ENCODE measurements at regions not wholly inside any gene's neighbourhood (a gene's known extent, or its start where the extent isn't known, plus 50 kb on each side); places are given as distances from the start of the nearest gene placed in this dataset.

DNA sequence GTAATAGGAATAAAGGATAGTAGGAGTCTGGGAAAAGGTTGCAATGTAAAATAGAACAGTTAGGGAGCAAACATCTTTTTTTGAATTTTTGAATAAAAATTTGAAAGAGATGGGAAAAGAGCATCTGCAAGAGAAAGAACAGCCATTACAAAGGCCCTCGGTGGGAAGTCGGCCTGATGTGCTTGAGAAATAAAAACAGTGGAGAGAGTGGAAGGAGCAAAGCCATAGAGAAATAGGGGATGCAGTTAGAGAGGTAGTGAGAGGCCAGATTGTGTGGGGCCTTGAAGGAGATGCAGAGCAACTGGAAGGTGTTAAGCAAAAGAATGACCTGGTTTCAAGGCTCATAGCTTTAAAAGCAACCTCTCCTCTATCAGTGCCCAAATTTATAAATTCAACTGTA is 409.8 kb downstream of the RERGL start:
- TF ChIP-seq, protein P1, sequence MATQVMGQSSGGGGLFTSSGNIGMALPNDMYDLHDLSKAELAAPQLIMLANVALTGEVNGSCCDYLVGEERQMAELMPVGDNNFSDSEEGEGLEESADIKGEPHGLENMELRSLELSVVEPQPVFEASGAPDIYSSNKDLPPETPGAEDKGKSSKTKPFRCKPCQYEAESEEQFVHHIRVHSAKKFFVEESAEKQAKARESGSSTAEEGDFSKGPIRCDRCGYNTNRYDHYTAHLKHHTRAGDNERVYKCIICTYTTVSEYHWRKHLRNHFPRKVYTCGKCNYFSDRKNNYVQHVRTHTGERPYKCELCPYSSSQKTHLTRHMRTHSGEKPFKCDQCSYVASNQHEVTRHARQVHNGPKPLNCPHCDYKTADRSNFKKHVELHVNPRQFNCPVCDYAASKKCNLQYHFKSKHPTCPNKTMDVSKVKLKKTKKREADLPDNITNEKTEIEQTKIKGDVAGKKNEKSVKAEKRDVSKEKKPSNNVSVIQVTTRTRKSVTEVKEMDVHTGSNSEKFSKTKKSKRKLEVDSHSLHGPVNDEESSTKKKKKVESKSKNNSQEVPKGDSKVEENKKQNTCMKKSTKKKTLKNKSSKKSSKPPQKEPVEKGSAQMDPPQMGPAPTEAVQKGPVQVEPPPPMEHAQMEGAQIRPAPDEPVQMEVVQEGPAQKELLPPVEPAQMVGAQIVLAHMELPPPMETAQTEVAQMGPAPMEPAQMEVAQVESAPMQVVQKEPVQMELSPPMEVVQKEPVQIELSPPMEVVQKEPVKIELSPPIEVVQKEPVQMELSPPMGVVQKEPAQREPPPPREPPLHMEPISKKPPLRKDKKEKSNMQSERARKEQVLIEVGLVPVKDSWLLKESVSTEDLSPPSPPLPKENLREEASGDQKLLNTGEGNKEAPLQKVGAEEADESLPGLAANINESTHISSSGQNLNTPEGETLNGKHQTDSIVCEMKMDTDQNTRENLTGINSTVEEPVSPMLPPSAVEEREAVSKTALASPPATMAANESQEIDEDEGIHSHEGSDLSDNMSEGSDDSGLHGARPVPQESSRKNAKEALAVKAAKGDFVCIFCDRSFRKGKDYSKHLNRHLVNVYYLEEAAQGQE (IDR thresholded peaks at IDR 0.05; ENCODE audit: borderline replicate concordance) = no peak
- no peak for TF ChIP-seq EZH2 (IDR thresholded peaks at IDR 0.05; ENCODE audit: borderline replicate concordance, insufficient read depth, low read length, poor library complexity, severe bottlenecking)

All from neural cell (in vitro differentiated cells).